IMR-90 (cell line): ENCODE measurements at regions not wholly inside any gene's neighbourhood (a gene's known extent, or its start where the extent isn't known, plus 50 kb on each side); places are given as distances from the start of the nearest gene placed in this dataset.

Source experiments
- ATAC-seq: fragments of 200-7000 bp; cut with Tn5 transposase; 2 replicates; pipeline ENCODE4 v1.9.1; 2020; ENCODE audit warnings: low read depth, mild to moderate bottlenecking, moderate library complexity
- BruUV-seq: library from RNA; stranded (reverse); fragments of 400-500 nt; replicated peaks from 2 replicates; lab custom pipeline; 2021; lab: Mats Ljungman, UMichigan
- CTCF ChIA-PET: fragments of 300-600 bp; formaldehyde crosslinking; extraction: SDS; loops from one replicate; lab custom pipeline; 2021; ENCODE audit warnings: antibody characterized with exemption; lab: Yijun Ruan, JAX
- POLR2A ChIA-PET: fragments of 300-600 bp; sonication (Branson Sonifier 250); formaldehyde crosslinking; loops from one replicate; lab custom pipeline; 2022; ENCODE audit warnings: antibody characterized with exemption; ENCODE audit not compliant: unreplicated experiment; lab: Charles Lee
- DNase-seq: peaks from one replicate; pipeline ENCODE4 v3.0.0; 2013
- H2AFZ ChIP-seq: replicated peaks from 2 replicates; pipeline ENCODE3; 2013; ENCODE audit warnings: low read length, mild to moderate bottlenecking; ENCODE audit not compliant: poor library complexity
- H2AK5ac ChIP-seq: 2 replicates; pipeline ENCODE4 v1.6.1; 2013; ENCODE audit warnings: low read depth, low read length, inconsistent platforms
- H2AK9ac ChIP-seq: replicated peaks from 2 replicates; pipeline ENCODE3; 2013; ENCODE audit warnings: mild to moderate bottlenecking, low read depth, low read length, moderate library complexity; ENCODE audit not compliant: poor library complexity
- H2BK120ac ChIP-seq: 2 replicates; pipeline ENCODE4 v1.6.1; 2013; ENCODE audit warnings: low read depth, low read length, inconsistent platforms
- H2BK15ac ChIP-seq: 3 replicates; pipeline ENCODE4 v1.6.1; 2013; ENCODE audit warnings: low read depth, low read length, inconsistent platforms
- H2BK20ac ChIP-seq: 2 replicates; pipeline ENCODE4 v1.6.1; 2013; ENCODE audit warnings: low read depth, mild to moderate bottlenecking, inconsistent platforms, low read length, moderate library complexity
- H2BK5ac ChIP-seq: 2 replicates; pipeline ENCODE4 v1.6.1; 2013; ENCODE audit warnings: mild to moderate bottlenecking, low read depth, low read length, inconsistent platforms; ENCODE audit not compliant: poor library complexity, severe bottlenecking
- H3K14ac ChIP-seq: replicated peaks from 2 replicates; pipeline ENCODE4 v1.6.1; 2013; ENCODE audit warnings: low read depth, low read length, inconsistent platforms
- H3K18ac ChIP-seq: 2 replicates; pipeline ENCODE4 v1.6.1; 2013; ENCODE audit warnings: low read depth, low read length, control low read depth
- H3K23ac ChIP-seq: 2 replicates; pipeline ENCODE4 v1.6.1; 2013; ENCODE audit warnings: low read depth, low read length, inconsistent platforms
- H3K27ac ChIP-seq: 2 replicates; pipeline ENCODE4 v1.5.1; 2013; ENCODE audit warnings: mild to moderate bottlenecking, control low read depth, low read length; ENCODE audit not compliant: insufficient read depth
- H3K27me3 ChIP-seq: 2 replicates; pipeline ENCODE4 v1.6.1; 2013; ENCODE audit warnings: low read length; ENCODE audit not compliant: control insufficient read depth, insufficient read depth
- H3K36me3 ChIP-seq: 2 replicates; pipeline ENCODE4 v1.6.1; 2013; ENCODE audit warnings: low read length, mixed read lengths; ENCODE audit not compliant: control insufficient read depth, insufficient read depth
- H3K4ac ChIP-seq: 2 replicates; pipeline ENCODE4 v1.6.1; 2013; ENCODE audit warnings: low read depth, low read length, inconsistent platforms
- H3K4me1 ChIP-seq: 2 replicates; pipeline ENCODE4 v1.6.1; 2013; ENCODE audit warnings: low read length, mixed read lengths; ENCODE audit not compliant: control insufficient read depth, insufficient read depth
- H3K4me2 ChIP-seq: 2 replicates; pipeline ENCODE4 v1.6.1; 2013; ENCODE audit warnings: low read depth, mild to moderate bottlenecking, control low read depth, low read length, moderate library complexity
- H3K4me3 ChIP-seq: 2 replicates; pipeline ENCODE4 v1.5.1; 2013; ENCODE audit warnings: low read depth, mild to moderate bottlenecking, control low read depth, low read length, moderate library complexity; ENCODE audit not compliant: insufficient read depth
- H3K56ac ChIP-seq: 2 replicates; pipeline ENCODE4 v1.6.1; 2013; ENCODE audit warnings: low read length, inconsistent platforms; ENCODE audit not compliant: insufficient read depth; ENCODE audit errors: extremely low read depth
- H3K79me1 ChIP-seq, 2 experiments: 2 replicates each; pipeline ENCODE4 v1.6.1; 2013; ENCODE audit warnings: low read length in 2 of 2, inconsistent platforms in 1 of 2, low read depth in 1 of 2
- H3K9ac ChIP-seq: 2 replicates; pipeline ENCODE4 v1.6.1; 2013; ENCODE audit warnings: low read depth, low read length, control low read depth
- H3K9me1 ChIP-seq: 2 replicates; pipeline ENCODE4 v1.6.1; 2013; ENCODE audit warnings: low read length, inconsistent platforms; ENCODE audit not compliant: insufficient read depth
- H3K9me3 ChIP-seq: 2 replicates; pipeline ENCODE4 v1.6.1; 2013; ENCODE audit warnings: low read length; ENCODE audit not compliant: control insufficient read depth, insufficient read depth
- H4K20me1 ChIP-seq: 2 replicates; pipeline ENCODE4 v1.6.1; 2013; ENCODE audit warnings: low read length, inconsistent platforms; ENCODE audit not compliant: insufficient read depth
- H4K5ac ChIP-seq: 2 replicates; pipeline ENCODE4 v1.6.1; 2013; ENCODE audit warnings: mild to moderate bottlenecking, low read depth, low read length, control low read depth
- H4K8ac ChIP-seq, 2 experiments: 2 replicates each; pipeline ENCODE4 v1.6.1; 2013; ENCODE audit warnings: low read depth in 2 of 2, low read length in 2 of 2, control low read depth in 1 of 2, inconsistent platforms in 1 of 2
- H4K91ac ChIP-seq: 2 replicates; pipeline ENCODE4 v1.6.1; 2013; ENCODE audit warnings: low read depth, low read length, inconsistent platforms; ENCODE audit not compliant: insufficient read depth
- BHLHE40 ChIP-seq: fragments of 150-350 bp; IDR thresholded peaks from 2 replicates; pipeline ENCODE4 v1.6.1; 2016; ENCODE audit warnings: mild to moderate bottlenecking, low read depth, low read length
- CEBPB ChIP-seq: IDR thresholded peaks from 2 replicates; pipeline ENCODE4 v1.6.1; 2012; ENCODE audit warnings: low read depth, low read length, improper control_type of control experiment
- CHD1 ChIP-seq: IDR thresholded peaks from 2 replicates; pipeline ENCODE4 v1.6.1; 2012; ENCODE audit warnings: low read depth, low read length, improper control_type of control experiment
- FOS ChIP-seq: fragments of 150-350 bp; IDR thresholded peaks from 2 replicates; pipeline ENCODE4 v1.6.1; 2016; ENCODE audit warnings: low read depth, low read length
- MAFK ChIP-seq: IDR thresholded peaks from 2 replicates; pipeline ENCODE4 v1.6.1; 2012; ENCODE audit warnings: low read depth, low read length, improper control_type of control experiment
- MAZ ChIP-seq: IDR thresholded peaks from 2 replicates; pipeline ENCODE4 v1.6.1; 2012; ENCODE audit warnings: low read depth, mild to moderate bottlenecking, low read length, improper control_type of control experiment, moderate library complexity, borderline replicate concordance
- MXI1 ChIP-seq: IDR thresholded peaks from 2 replicates; pipeline ENCODE4 v1.6.1; 2012; ENCODE audit warnings: low read depth, mild to moderate bottlenecking, low read length, moderate library complexity, borderline replicate concordance
- NFE2L2 ChIP-seq: fragments of 150-350 bp; IDR thresholded peaks from 2 replicates; pipeline ENCODE4 v1.6.1; 2016; ENCODE audit warnings: low read depth, mild to moderate bottlenecking, low read length
- POLR2A ChIP-seq: IDR thresholded peaks from 2 replicates; pipeline ENCODE4 v1.6.1; 2012; ENCODE audit warnings: mild to moderate bottlenecking, low read depth, low read length
- RAD21 ChIP-seq: IDR thresholded peaks from 2 replicates; pipeline ENCODE4 v1.6.1; 2012; ENCODE audit warnings: low read length, improper control_type of control experiment
- RCOR1 ChIP-seq: IDR thresholded peaks from 2 replicates; pipeline ENCODE4 v1.6.1; 2012; ENCODE audit warnings: mild to moderate bottlenecking, low read length, improper control_type of control experiment; ENCODE audit not compliant: insufficient replicate concordance
- RFX5 ChIP-seq: IDR thresholded peaks from 2 replicates; pipeline ENCODE4 v1.8.0; 2012; ENCODE audit warnings: low read depth, mild to moderate bottlenecking, low read length, moderate library complexity
- SMC3 ChIP-seq: fragments of 150-350 bp; IDR thresholded peaks from 2 replicates; pipeline ENCODE4 v1.6.1; 2016; ENCODE audit warnings: low read depth, mild to moderate bottlenecking, antibody characterized with exemption, low read length, moderate library complexity
- whole genome bisulfite sequencing, 2 experiments: methylation state at CpG; one replicate each; pipeline versions ENCODE4 v1.1.5 to v1.1.7; 2013; ENCODE audit warnings: missing lambda C conversion rate in 2 of 2; ENCODE audit not compliant: insufficient read length in 1 of 2; ENCODE audit errors: extremely low coverage in 2 of 2; 5-methylcytosine and 5-hydroxymethylcytosine counted together
- dilution Hi-C: fragments of 300-500 bp; cut with HindIII; formaldehyde crosslinking; loops from one replicate; pipeline ENCODE4 v1.14.3; 2018; ENCODE audit warnings: low sequenced_read_pairs; ENCODE audit not compliant: unreplicated experiment
- in situ Hi-C: fragments of 300-500 bp; cut with MboI; formaldehyde crosslinking; loops from 3 replicates; pipeline ENCODE4 v1.14.3; 2019; ENCODE audit warnings: low sequenced_read_pairs, inconsistent platforms, mixed read lengths
- intact Hi-C: fragments of 100-400 bp; cut with micrococcal nuclease; formaldehyde crosslinking; loops from 2 replicates; pipeline ENCODE4 v1.10.0; 2022
- TF ChIP-seq, protein P1 (sequence below): conservative IDR thresholded peaks from 2 replicates; pipeline ENCODE4 v1.5.1; 2012; ENCODE audit warnings: mild to moderate bottlenecking, low read depth, low read length, improper control_type of control experiment
- TF ChIP-seq, protein P2 (sequence below): fragments of 150-350 bp; IDR thresholded peaks from 2 replicates; pipeline ENCODE4 v1.6.1; 2016; ENCODE audit warnings: low read depth, mild to moderate bottlenecking, low read length, moderate library complexity, borderline replicate concordance
- TF ChIP-seq, protein P3 (sequence below): fragments of 150-350 bp; IDR thresholded peaks from 2 replicates; pipeline ENCODE4 v1.6.1; 2017; ENCODE audit warnings: mild to moderate bottlenecking, antibody characterized with exemption, low read length, low read depth

DNA sequence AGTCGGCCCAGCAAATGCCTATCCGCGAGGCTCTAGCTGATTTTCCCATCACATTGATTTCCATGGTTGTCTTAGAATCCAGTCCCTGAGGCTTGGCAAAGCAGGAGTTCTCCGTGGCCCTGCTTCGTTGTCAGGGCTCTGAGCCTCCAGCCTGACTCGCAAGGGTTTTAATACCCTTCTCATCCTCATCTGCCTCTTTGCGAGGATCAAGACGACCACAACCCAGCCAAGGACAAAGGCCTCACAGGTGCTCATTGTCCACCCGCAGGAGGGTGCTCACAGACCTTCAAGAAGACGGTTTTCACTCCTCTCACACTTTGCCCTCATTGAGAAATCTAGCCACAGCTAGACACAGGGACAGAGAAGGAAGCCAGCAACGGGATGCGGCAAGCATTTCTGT, 610.8 kb downstream of the KCNJ18 start:
- H2BK5ac ChIP-seq, result no peak overlapping the region
- H3K9me3 ChIP-seq, result peaks cover 48% of the 10 kb centered on the region
- no peak overlapping the region for H2BK20ac ChIP-seq
- no peak overlapping the region for H2AK5ac ChIP-seq
- TF ChIP-seq BHLHE40, result no peak
- TF ChIP-seq, protein P1, sequence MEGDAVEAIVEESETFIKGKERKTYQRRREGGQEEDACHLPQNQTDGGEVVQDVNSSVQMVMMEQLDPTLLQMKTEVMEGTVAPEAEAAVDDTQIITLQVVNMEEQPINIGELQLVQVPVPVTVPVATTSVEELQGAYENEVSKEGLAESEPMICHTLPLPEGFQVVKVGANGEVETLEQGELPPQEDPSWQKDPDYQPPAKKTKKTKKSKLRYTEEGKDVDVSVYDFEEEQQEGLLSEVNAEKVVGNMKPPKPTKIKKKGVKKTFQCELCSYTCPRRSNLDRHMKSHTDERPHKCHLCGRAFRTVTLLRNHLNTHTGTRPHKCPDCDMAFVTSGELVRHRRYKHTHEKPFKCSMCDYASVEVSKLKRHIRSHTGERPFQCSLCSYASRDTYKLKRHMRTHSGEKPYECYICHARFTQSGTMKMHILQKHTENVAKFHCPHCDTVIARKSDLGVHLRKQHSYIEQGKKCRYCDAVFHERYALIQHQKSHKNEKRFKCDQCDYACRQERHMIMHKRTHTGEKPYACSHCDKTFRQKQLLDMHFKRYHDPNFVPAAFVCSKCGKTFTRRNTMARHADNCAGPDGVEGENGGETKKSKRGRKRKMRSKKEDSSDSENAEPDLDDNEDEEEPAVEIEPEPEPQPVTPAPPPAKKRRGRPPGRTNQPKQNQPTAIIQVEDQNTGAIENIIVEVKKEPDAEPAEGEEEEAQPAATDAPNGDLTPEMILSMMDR, result no peak
- no peak for TF ChIP-seq RFX5
- TF ChIP-seq FOS, result no peak
- TF ChIP-seq NFE2L2, result no peak
- TF ChIP-seq, protein P2, sequence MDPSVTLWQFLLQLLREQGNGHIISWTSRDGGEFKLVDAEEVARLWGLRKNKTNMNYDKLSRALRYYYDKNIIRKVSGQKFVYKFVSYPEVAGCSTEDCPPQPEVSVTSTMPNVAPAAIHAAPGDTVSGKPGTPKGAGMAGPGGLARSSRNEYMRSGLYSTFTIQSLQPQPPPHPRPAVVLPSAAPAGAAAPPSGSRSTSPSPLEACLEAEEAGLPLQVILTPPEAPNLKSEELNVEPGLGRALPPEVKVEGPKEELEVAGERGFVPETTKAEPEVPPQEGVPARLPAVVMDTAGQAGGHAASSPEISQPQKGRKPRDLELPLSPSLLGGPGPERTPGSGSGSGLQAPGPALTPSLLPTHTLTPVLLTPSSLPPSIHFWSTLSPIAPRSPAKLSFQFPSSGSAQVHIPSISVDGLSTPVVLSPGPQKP, result no peak
- TF ChIP-seq MXI1, result no peak
- no peak for TF ChIP-seq RAD21
- no peak for TF ChIP-seq CEBPB
- TF ChIP-seq, protein P3, sequence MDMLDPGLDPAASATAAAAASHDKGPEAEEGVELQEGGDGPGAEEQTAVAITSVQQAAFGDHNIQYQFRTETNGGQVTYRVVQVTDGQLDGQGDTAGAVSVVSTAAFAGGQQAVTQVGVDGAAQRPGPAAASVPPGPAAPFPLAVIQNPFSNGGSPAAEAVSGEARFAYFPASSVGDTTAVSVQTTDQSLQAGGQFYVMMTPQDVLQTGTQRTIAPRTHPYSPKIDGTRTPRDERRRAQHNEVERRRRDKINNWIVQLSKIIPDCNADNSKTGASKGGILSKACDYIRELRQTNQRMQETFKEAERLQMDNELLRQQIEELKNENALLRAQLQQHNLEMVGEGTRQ, result no peak
- TF ChIP-seq SMC3, result no peak
- TF ChIP-seq MAZ, result no peak
- no peak for TF ChIP-seq POLR2A
- no peak for TF ChIP-seq MAFK
- no peak for TF ChIP-seq RCOR1
- no peak for TF ChIP-seq CHD1
- H3K4me3 ChIP-seq, result no peak overlapping the region
- 59% methylated on average over 5 of the region's 12 CpGs; no CpG with 5 or more reads in 1 of the 2 experiments for WGBS, 2 experiments
- H3K36me3 ChIP-seq, result no peaks in the 10 kb centered on the region
- H3K18ac ChIP-seq, result no peak overlapping the region
- in situ Hi-C loops (no loop called here), dilution Hi-C loops (no loop called here), intact Hi-C loops (no loop called here)
- DNase-seq, result no peak
- no peak overlapping the region for H2AK9ac ChIP-seq
- H2BK120ac ChIP-seq, result no peak overlapping the region
- no peak overlapping the region for H3K9ac ChIP-seq
- no peak overlapping the region for H3K27ac ChIP-seq
- H3K4me1 ChIP-seq, result no peaks in the 10 kb centered on the region
- BruUV-seq, result no TSS peak
- no peak overlapping the region for H2AFZ ChIP-seq
- H4K5ac ChIP-seq, result no peak overlapping the region
- CTCF ChIA-PET, result no interaction called here
- no peak overlapping the region for H3K4ac ChIP-seq
- H3K4me2 ChIP-seq, result no peak overlapping the region
- no peak overlapping the region for H3K14ac ChIP-seq
- no peaks in the 10 kb centered on the region for H3K79me1 ChIP-seq
- H4K8ac ChIP-seq, result no peak overlapping the region
- H4K20me1 ChIP-seq, result no peaks in the 10 kb centered on the region
- no peak overlapping the region for H3K23ac ChIP-seq
- no peak overlapping the region for H3K56ac ChIP-seq
- H3K9me1 ChIP-seq, result no peaks in the 10 kb centered on the region
- H4K91ac ChIP-seq, result no peak overlapping the region
- H2BK15ac ChIP-seq, result no peak overlapping the region
- POLR2A ChIA-PET, result no interaction called here
- no peak for ATAC-seq
- H3K27me3 ChIP-seq, result no peaks in the 10 kb centered on the region
